KMS-11 (cell line): ENCODE measurements at regions not wholly inside any gene's neighbourhood (a gene's known extent, or its start where the extent isn't known, plus 50 kb on each side); places are given as distances from the start of the nearest gene placed in this dataset.

ENCODE experiments used
- H2AFZ ChIP-seq: fragments of 200-600 bp; sonication (generic); 2 replicates; pipeline ENCODE4 v1.6.1; 2016; ENCODE audit warnings: antibody characterized with exemption, mixed run types, low read depth
- H3K27ac ChIP-seq: fragments of 200-600 bp; sonication (generic); 2 replicates; pipeline ENCODE4 v1.6.1; 2016; ENCODE audit warnings: mild to moderate bottlenecking, mixed run types
- H3K27me3 ChIP-seq: fragments of 200-600 bp; sonication (generic); 2 replicates; pipeline ENCODE4 v1.6.1; 2017; ENCODE audit warnings: mild to moderate bottlenecking, low read depth, mixed run types, moderate library complexity; ENCODE audit not compliant: insufficient read depth
- H3K36me3 ChIP-seq: fragments of 200-600 bp; sonication (generic); 2 replicates; pipeline ENCODE4 v1.6.1; 2017; ENCODE audit warnings: mild to moderate bottlenecking, mixed run types; ENCODE audit not compliant: insufficient read depth
- H3K4me1 ChIP-seq: fragments of 200-600 bp; sonication (generic); 2 replicates; pipeline ENCODE4 v1.6.1; 2016; ENCODE audit warnings: mild to moderate bottlenecking, low read depth, mixed run types; ENCODE audit not compliant: poor library complexity, severe bottlenecking
- H3K4me2 ChIP-seq: fragments of 200-600 bp; sonication (generic); 2 replicates; pipeline ENCODE4 v1.7.0; 2016; ENCODE audit warnings: mild to moderate bottlenecking, mixed run types
- H3K4me3 ChIP-seq: fragments of 200-600 bp; sonication (generic); IDR thresholded peaks from 2 replicates; pipeline ENCODE4 v1.6.1; 2017; ENCODE audit warnings: low read depth, low read length, mixed read lengths; ENCODE audit not compliant: insufficient read depth
- H3K79me2 ChIP-seq: fragments of 200-600 bp; sonication (generic); 2 replicates; pipeline ENCODE4 v1.6.1; 2016; ENCODE audit warnings: low read depth, mixed run types; ENCODE audit not compliant: insufficient read depth
- H3K9ac ChIP-seq: fragments of 200-600 bp; sonication (generic); 2 replicates; pipeline ENCODE4 v1.6.1; 2016; ENCODE audit warnings: mild to moderate bottlenecking, mixed run types
- H4K20me1 ChIP-seq: fragments of 200-600 bp; sonication (generic); 2 replicates; pipeline ENCODE4 v1.6.1; 2016; ENCODE audit warnings: mild to moderate bottlenecking, mixed run types; ENCODE audit not compliant: insufficient read depth
- TF ChIP-seq, protein P1 (sequence below): fragments of 200-600 bp; sonication (generic); conservative IDR thresholded peaks from 2 replicates; pipeline ENCODE4 v1.6.1; 2017; ENCODE audit warnings: low read depth, mild to moderate bottlenecking, antibody characterized with exemption, low read length, moderate library complexity, mixed read lengths

DNA sequence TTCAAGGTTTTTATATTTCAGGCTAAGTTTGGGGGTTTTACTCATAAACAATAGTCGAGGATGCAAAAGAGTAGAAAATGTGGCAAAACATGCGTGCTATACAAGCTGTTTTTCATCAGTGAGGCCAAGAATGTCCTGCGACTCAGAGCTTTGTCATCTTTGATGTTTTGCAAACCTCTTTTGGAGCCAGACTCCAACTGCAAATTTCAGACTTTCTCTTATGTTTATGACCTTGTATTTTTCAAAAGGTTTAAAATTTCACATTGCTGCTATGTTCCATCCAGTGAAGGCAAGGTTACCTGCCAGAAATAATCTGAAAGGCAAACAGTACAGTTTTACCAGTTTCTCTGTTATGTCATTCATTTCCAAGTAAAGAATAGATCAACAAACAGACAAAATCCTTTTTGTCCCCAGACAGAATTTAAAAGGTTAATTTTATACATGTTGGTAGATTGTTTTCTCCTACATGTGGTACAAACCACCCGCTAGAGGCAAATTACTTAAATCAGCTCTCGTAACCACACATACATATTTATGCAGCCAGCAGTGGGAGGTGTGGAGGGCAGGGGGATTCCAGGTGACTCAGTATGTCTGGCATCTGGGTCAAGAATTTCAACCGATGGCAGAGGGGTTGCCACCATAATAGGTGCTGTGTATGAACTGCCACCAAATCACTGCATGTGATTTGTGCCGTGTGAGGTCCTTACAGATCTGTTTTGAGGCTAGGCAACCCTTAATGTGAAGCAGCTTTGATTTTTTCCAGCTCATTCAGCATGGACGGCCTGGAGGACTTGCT is 119.8 kb upstream of the CPM start:
- peak overlapping the region; percentile 75 for H3K4me2 ChIP-seq

DNA sequence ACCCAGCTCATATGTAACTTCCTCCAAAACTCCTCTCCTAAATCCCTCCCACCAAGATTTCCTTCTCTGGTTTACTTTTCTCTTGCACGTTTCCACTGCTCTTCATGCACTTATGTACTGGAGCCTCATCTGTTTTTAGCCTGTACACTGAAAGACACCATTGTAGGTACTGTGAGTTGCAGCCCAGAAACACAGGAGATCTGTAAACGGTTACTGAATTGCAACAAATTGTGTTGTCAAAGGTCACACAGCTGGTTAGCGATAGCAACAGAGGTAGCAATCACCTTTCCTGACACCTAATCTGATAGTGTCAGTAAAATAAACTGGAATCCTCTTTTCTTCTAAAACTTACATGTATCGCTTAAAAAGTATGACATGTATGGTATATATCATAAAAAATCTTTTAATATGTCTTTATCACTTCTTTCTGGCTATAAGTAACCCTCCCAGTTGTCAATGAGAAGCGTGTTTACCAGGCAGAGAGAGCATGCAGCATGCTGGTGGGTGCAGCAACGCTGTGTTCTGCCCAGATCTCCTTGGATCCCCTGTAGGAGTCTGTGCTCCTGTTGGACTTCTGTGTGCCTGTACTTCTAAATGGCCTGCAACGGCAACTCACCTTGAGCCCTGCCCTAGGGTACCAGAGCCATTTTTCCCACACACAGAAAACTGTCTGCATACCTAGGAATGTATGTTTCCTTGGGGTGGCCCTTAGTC is 121.5 kb upstream of the CPM start:
- Histone ChIP-seq H3K4me1 (peaks cover 41% of the 10 kb centered on the region), H3K36me3 (no peaks in the 10 kb centered on the region), H3K79me2 (no peaks in the 10 kb centered on the region), H2AFZ (no peak overlapping the region; the same call in 1 of the 2 replicates), H4K20me1 (no peaks in the 10 kb centered on the region), H3K9ac (peak overlapping the region; percentile 65; the same call in 1 of the 2 replicates), H3K4me3 (no peak overlapping the region), H3K27ac (peak overlapping the region; percentile 92; the same call in 1 of the 2 replicates), H3K27me3 (no peaks in the 10 kb centered on the region), H3K4me2 (no peak overlapping the region)
- TF ChIP-seq, protein P1, sequence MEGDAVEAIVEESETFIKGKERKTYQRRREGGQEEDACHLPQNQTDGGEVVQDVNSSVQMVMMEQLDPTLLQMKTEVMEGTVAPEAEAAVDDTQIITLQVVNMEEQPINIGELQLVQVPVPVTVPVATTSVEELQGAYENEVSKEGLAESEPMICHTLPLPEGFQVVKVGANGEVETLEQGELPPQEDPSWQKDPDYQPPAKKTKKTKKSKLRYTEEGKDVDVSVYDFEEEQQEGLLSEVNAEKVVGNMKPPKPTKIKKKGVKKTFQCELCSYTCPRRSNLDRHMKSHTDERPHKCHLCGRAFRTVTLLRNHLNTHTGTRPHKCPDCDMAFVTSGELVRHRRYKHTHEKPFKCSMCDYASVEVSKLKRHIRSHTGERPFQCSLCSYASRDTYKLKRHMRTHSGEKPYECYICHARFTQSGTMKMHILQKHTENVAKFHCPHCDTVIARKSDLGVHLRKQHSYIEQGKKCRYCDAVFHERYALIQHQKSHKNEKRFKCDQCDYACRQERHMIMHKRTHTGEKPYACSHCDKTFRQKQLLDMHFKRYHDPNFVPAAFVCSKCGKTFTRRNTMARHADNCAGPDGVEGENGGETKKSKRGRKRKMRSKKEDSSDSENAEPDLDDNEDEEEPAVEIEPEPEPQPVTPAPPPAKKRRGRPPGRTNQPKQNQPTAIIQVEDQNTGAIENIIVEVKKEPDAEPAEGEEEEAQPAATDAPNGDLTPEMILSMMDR: no peak

More for the DNA sequence above, 119.8 kb upstream of the CPM start:
- peak overlapping the region; percentile 67 for H2AFZ ChIP-seq
- H3K27me3 ChIP-seq: no peaks in the 10 kb centered on the region
- no peaks in the 10 kb centered on the region for H4K20me1 ChIP-seq
- peak overlapping the region; percentile 65 for H3K9ac ChIP-seq
- no peaks in the 10 kb centered on the region for H3K79me2 ChIP-seq
- H3K36me3 ChIP-seq: no peaks in the 10 kb centered on the region
- H3K4me3 ChIP-seq: no peak overlapping the region
- TF ChIP-seq, protein P1: 0 out of 2 replicates have a peak, but pooled peaks have one; percentile 22
- H3K4me1 ChIP-seq: peaks cover 41% of the 10 kb centered on the region
- H3K27ac ChIP-seq: peak overlapping the region; percentile 92

DNA sequence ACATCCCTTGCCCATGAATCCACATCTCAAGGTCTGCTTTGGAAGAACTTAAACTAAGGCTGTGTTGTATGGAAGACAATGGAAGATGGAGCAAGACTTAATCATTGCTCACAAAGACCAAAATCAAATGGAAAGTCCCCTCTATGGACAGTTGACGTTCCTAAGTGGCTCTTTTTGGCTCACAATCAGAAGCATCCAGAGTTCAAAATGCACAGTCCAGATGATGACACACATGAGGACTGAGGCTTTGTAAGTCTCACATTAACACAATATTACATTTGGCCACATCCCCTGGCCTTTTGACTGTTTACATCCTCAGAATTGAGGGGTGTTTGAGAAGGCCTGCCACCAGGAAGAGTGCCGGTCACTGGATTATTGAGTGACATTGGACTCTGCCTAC is 122.3 kb upstream of the CPM start:
- Histone ChIP-seq H4K20me1 (no peaks in the 10 kb centered on the region), H3K9ac (no peak overlapping the region), H2AFZ (no peak overlapping the region), H3K4me3 (no peak overlapping the region), H3K36me3 (no peaks in the 10 kb centered on the region), H3K27ac (no peak overlapping the region), H3K79me2 (no peaks in the 10 kb centered on the region), H3K27me3 (no peaks in the 10 kb centered on the region), H3K4me2 (no peak overlapping the region), H3K4me1 (peaks cover 41% of the 10 kb centered on the region)
- TF ChIP-seq, protein P1: no peak

DNA sequence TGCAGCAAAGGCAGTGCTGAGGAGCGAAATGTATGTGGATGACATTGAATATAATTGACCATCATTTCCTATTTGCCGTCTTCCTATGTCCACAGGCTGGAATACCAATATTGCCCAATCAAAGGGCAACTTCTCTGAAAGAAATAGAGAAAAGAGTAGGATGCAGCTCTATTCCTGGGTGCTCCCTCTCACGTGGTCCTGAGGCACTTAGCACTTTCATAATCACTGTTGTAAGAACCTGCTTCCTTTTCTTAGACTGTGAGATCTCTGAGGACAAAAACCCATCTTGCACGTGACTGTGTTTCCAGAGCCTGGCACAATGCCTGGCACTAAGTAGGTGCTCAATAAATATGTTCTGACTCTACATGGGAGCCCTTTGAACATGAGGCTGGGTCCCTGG is 122.7 kb upstream of the CPM start:
- Histone ChIP-seq H3K4me1 (peaks cover 41% of the 10 kb centered on the region), H2AFZ (no peak overlapping the region), H3K79me2 (no peaks in the 10 kb centered on the region), H3K27ac (no peak overlapping the region), H3K4me3 (no peak overlapping the region), H3K27me3 (no peaks in the 10 kb centered on the region), H4K20me1 (no peaks in the 10 kb centered on the region), H3K4me2 (no peak overlapping the region), H3K9ac (no peak overlapping the region), H3K36me3 (no peaks in the 10 kb centered on the region)
- TF ChIP-seq, protein P1: no peak
